ENCODE measurements at regions not wholly inside any gene's neighbourhood (a gene's known extent, or its start where the extent isn't known, plus 50 kb on each side); places are given as distances from the start of the nearest gene placed in this dataset.

GRCh38 chr13:34428911-34429310 lies 513.2 kb upstream of the NBEA start:
- TF ChIP-seq CTCF (IDR thresholded peaks at IDR 0.05 in 8 of 11, conservative IDR thresholded peaks at IDR 0.05 in 3 of 11) (no peak), POLR2A (IDR thresholded peaks at IDR 0.05) (no peak), POLR2AphosphoS5 (IDR thresholded peaks at IDR 0.05) (no peak)

Data from spleen (tissue), 7 donors.